GM21367 (cell line): ENCODE measurements at regions not wholly inside any gene's neighbourhood (a gene's known extent, or its start where the extent isn't known, plus 50 kb on each side); places are given as distances from the start of the nearest gene placed in this dataset.

Experiments used
- ATAC-seq: cut with Tn5 transposase; IDR thresholded peaks from one replicate; pipeline ENCODE4 v1.9.1; 2021; ENCODE audit not compliant: unreplicated experiment

- no peak for ATAC-seq
Observed at GRCh38 chr11:109153836-109154235, 268.2 kb upstream of the C11orf87 start.

- peak; percentile 95 for ATAC-seq
Observed at GRCh38 chr11:109155291-109155690, 266.7 kb upstream of the C11orf87 start.

GRCh38 chr11:109165035-109165434 is 257.0 kb upstream of the C11orf87 start:
- ATAC-seq = no peak

GRCh38 chr11:109166441-109166840 is 255.5 kb upstream of the C11orf87 start:
- ATAC-seq = no peak

GRCh38 chr11:109173504-109173903 is 248.5 kb upstream of the C11orf87 start:
- no peak for ATAC-seq

- ATAC-seq = no peak
Observed at GRCh38 chr11:109184376-109184775, 237.6 kb upstream of the C11orf87 start.

GRCh38 chr11:109192864-109193263 is 229.1 kb upstream of the C11orf87 start:
- no peak for ATAC-seq

GRCh38 chr11:109193880-109194279 is 228.1 kb upstream of the C11orf87 start:
- no peak for ATAC-seq

GRCh38 chr11:109196016-109196415 is 226.0 kb upstream of the C11orf87 start:
- no peak for ATAC-seq

GRCh38 chr11:109197656-109198055 is 224.3 kb upstream of the C11orf87 start:
- ATAC-seq = no peak

GRCh38 chr11:109203176-109203575 is 218.8 kb upstream of the C11orf87 start:
- no peak for ATAC-seq

- no peak for ATAC-seq
Observed at GRCh38 chr11:109205312-109205711, 216.7 kb upstream of the C11orf87 start.

GRCh38 chr11:109208121-109208520 is 213.9 kb upstream of the C11orf87 start:
- no peak for ATAC-seq

GRCh38 chr11:109209572-109209971 is 212.4 kb upstream of the C11orf87 start:
- no peak for ATAC-seq

- no peak for ATAC-seq
Observed at GRCh38 chr11:109221190-109221589, 200.8 kb upstream of the C11orf87 start.

GRCh38 chr11:109222761-109223160 is 199.2 kb upstream of the C11orf87 start:
- ATAC-seq = no peak

GRCh38 chr11:109223451-109223850 is 198.5 kb upstream of the C11orf87 start:
- no peak for ATAC-seq

GRCh38 chr11:109229682-109230081 is 192.3 kb upstream of the C11orf87 start:
- ATAC-seq = no peak

GRCh38 chr11:109236188-109236587 is 185.8 kb upstream of the C11orf87 start:
- ATAC-seq = no peak

- no peak for ATAC-seq
Observed at GRCh38 chr11:109236696-109237095, 185.3 kb upstream of the C11orf87 start.

- no peak for ATAC-seq
Observed at GRCh38 chr11:109237636-109238035, 184.4 kb upstream of the C11orf87 start.

- no peak for ATAC-seq
Observed at GRCh38 chr11:109241988-109242536, 179.9 kb upstream of the C11orf87 start.

GRCh38 chr11:109247071-109247470 is 174.9 kb upstream of the C11orf87 start:
- ATAC-seq = no peak
